Stimulated activated effector memory CD8-positive, alpha-beta T cell treated with anti-CD3 and anti-CD28 coated beads, Interleukin-12 subunit alpha, Interleukin-12 subunit beta, amount 100 ng/mL, for 72 hours (primary cell): ENCODE measurements at regions not wholly inside any gene's neighbourhood (a gene's known extent, or its start where the extent isn't known, plus 50 kb on each side); places are given as distances from the start of the nearest gene placed in this dataset.

ENCODE experiments used
- ATAC-seq: fragments of 150-1000 bp; cut with Tn5 transposase; 2 replicates; pipeline ENCODE4 v1.10.0; 2021
- DNase-seq, 2 donors: peaks; one replicate each; pipeline ENCODE4 v3.0.0; 2021 to 2022; ENCODE audit warnings: low spot score in 2 of 2
- H3K27ac Mint-ChIP-seq: one replicate; pipeline ENCODE4 v1.8.0; 2022; ENCODE audit warnings: mild to moderate bottlenecking, mixed read lengths
- H3K36me3 Mint-ChIP-seq: one replicate; pipeline ENCODE4 v1.8.0; 2022; ENCODE audit warnings: mild to moderate bottlenecking, mixed read lengths
- H3K4me1 Mint-ChIP-seq: one replicate; pipeline ENCODE4 v1.8.0; 2022; ENCODE audit warnings: mixed read lengths
- H3K4me3 Mint-ChIP-seq: one replicate; pipeline ENCODE4 v1.8.0; 2022; ENCODE audit warnings: mild to moderate bottlenecking, mixed read lengths
- H3K9me3 Mint-ChIP-seq: one replicate; pipeline ENCODE4 v1.8.0; 2022; ENCODE audit warnings: mixed read lengths

DNA sequence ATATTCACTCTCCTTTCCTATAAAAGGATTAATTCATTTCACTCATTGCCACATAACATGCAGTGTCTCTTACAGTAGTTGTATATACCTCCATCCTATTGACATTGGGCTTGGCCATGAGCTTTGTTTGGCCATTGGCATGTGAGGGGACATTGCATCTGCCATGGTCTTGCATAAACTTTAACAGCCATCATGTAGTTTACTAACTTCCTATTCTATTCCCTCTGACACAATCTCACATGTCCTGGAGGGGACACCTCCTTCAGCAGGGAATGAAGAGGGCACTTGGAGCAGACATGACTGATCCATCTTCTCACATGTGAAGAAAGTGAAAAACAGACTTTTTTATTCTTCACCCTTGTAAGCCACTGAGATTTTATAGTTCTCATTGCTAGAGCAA, 115.5 kb upstream of the MARCKS start:
- Mint-ChIP-seq H3K4me1 (no peaks in the 10 kb centered on the region), H3K4me3 (no peak overlapping the region), H3K36me3 (no peaks in the 10 kb centered on the region), H3K9me3 (no peaks in the 10 kb centered on the region), H3K27ac (no peak overlapping the region)
- DNase-seq (no peak), ATAC-seq (no peak)

DNA sequence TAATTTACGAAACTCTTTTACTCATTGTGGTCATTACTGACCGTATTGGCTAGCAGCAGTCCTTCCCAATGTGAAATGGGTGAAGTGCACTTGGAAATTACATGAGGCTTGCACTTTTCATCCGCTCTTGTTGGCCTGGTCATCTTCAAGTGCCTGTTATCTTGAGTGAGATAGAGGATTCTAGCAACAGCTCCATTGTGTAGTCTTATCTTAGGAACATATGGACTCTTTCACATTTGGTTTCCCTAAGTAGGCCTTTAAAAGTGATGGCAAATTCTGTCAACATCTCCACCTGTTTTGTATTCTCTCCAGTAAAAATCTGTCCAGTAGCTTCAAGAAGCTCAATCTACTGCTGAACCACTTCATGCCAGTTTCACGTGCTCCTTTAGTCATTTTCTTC, 114.8 kb upstream of the MARCKS start:
- Mint-ChIP-seq H3K36me3 (no peaks in the 10 kb centered on the region), H3K4me1 (no peaks in the 10 kb centered on the region), H3K4me3 (no peak overlapping the region), H3K9me3 (no peaks in the 10 kb centered on the region), H3K27ac (no peak overlapping the region)
- DNase-seq (no peak), ATAC-seq (no peak)

GRCh38 chr6:113744861-113745260, 112.3 kb upstream of the MARCKS start:
- H3K9me3 Mint-ChIP-seq = no peaks in the 10 kb centered on the region
- H3K4me1 Mint-ChIP-seq = no peaks in the 10 kb centered on the region
- no peak overlapping the region for H3K4me3 Mint-ChIP-seq
- no peak overlapping the region for H3K27ac Mint-ChIP-seq
- DNase-seq (no peak), ATAC-seq (no peak)
- no peaks in the 10 kb centered on the region for H3K36me3 Mint-ChIP-seq

- no peaks in the 10 kb centered on the region for H3K4me1 Mint-ChIP-seq
- ATAC-seq (no peak), DNase-seq (no peak)
- no peak overlapping the region for H3K27ac Mint-ChIP-seq
- H3K36me3 Mint-ChIP-seq = no peaks in the 10 kb centered on the region
- H3K4me3 Mint-ChIP-seq = no peak overlapping the region
- no peaks in the 10 kb centered on the region for H3K9me3 Mint-ChIP-seq
These were observed 106.8 kb upstream of the MARCKS start for GRCh38 chr6:113750151-113750855.

- Mint-ChIP-seq H3K27ac (no peak overlapping the region), H3K9me3 (no peaks in the 10 kb centered on the region), H3K4me3 (no peak overlapping the region), H3K4me1 (no peaks in the 10 kb centered on the region), H3K36me3 (no peaks in the 10 kb centered on the region)
- DNase-seq (no peak), ATAC-seq (no peak)
These were observed 102.9 kb upstream of the MARCKS start for GRCh38 chr6:113754291-113754690.

GRCh38 chr6:113755449-113756289, 101.5 kb upstream of the MARCKS start:
- ATAC-seq = no peak
- Mint-ChIP-seq H3K4me1 (no peaks in the 10 kb centered on the region), H3K4me3 (no peak overlapping the region), H3K27ac (no peak overlapping the region), H3K36me3 (no peaks in the 10 kb centered on the region), H3K9me3 (no peaks in the 10 kb centered on the region)
- DNase-seq = no peak

DNA sequence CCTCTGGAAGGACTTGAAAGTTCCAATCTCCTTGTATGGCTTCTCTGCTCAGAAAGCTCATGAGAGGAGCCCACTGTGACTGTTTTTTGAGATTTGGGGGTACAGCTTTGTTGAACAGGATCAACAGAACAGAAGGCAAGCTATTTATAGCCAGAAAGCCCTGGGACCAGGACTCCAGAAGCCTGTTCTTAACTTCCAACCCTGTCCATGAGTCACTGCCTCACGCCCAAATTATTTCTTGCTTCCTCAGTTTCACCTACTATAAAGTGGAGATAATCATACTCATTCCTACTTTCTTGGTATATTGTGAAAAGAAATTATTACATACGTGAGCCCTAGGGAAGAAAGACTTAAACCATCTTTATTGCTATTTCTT, 100.9 kb upstream of the MARCKS start:
- no peak overlapping the region for H3K4me3 Mint-ChIP-seq
- no peak for DNase-seq
- H3K4me1 Mint-ChIP-seq = no peaks in the 10 kb centered on the region
- no peaks in the 10 kb centered on the region for H3K36me3 Mint-ChIP-seq
- no peak overlapping the region for H3K27ac Mint-ChIP-seq
- no peaks in the 10 kb centered on the region for H3K9me3 Mint-ChIP-seq
- ATAC-seq = no peak

DNA sequence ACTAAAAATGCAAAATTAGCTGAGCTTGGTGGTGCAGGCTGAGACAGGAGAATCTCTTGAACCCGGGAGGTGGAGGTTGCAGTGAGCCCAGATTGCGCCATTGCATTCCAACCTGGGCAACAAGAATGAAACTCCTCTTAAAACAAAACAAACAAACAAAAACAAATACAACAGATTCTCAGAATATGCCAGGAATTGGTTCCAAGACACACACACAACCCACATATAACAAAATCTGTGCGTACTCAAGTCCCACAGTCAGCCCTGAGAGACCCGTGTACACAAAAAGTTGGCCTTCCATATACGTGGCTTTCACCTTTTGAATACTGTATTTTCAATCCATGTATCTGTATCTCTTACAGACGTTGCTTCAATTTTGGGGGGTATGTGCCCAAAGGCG, 98.9 kb upstream of the MARCKS start:
- ATAC-seq = no peak
- DNase-seq = no peak
- no peak overlapping the region for H3K4me3 Mint-ChIP-seq
- H3K4me1 Mint-ChIP-seq = no peaks in the 10 kb centered on the region
- H3K36me3 Mint-ChIP-seq = no peaks in the 10 kb centered on the region
- H3K9me3 Mint-ChIP-seq = no peaks in the 10 kb centered on the region
- H3K27ac Mint-ChIP-seq = no peak overlapping the region

GRCh38 chr6:113758826-113759574, 98.1 kb upstream of the MARCKS start:
- Mint-ChIP-seq H3K4me3 (no peak overlapping the region), H3K9me3 (no peaks in the 10 kb centered on the region), H3K4me1 (no peaks in the 10 kb centered on the region), H3K27ac (no peak overlapping the region), H3K36me3 (no peaks in the 10 kb centered on the region)
- DNase-seq (no peak), ATAC-seq (no peak)

GRCh38 chr6:113762641-113763040, 94.5 kb upstream of the MARCKS start:
- Mint-ChIP-seq H3K4me1 (no peaks in the 10 kb centered on the region), H3K9me3 (no peaks in the 10 kb centered on the region), H3K27ac (no peak overlapping the region), H3K4me3 (no peak overlapping the region), H3K36me3 (no peaks in the 10 kb centered on the region)
- ATAC-seq (no peak), DNase-seq (no peak)

GRCh38 chr6:113763311-113763766, 93.8 kb upstream of the MARCKS start:
- Mint-ChIP-seq H3K36me3 (no peaks in the 10 kb centered on the region), H3K4me3 (no peak overlapping the region), H3K4me1 (no peaks in the 10 kb centered on the region), H3K9me3 (no peaks in the 10 kb centered on the region), H3K27ac (no peak overlapping the region)
- ATAC-seq (no peak), DNase-seq (no peak)

DNA sequence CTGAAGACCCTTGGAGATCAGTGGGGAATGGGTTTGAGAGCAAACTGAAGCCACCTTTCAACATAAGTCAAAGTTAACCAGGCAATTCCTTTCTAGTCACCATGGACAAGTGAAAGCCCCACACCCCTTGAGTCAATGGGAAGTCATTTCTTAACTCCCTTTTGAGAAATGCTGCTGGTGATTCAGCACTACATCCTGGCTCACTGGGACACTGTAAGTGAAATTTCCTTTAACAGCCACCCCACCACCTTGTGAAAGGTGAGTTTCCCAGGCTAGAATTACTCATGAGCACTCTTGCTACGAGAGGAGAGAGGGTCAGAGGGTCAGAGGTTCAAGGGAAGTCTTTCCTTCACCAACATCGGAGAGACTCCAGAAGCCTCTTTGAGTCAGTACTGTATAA, 93.3 kb upstream of the MARCKS start:
- ATAC-seq (peak; percentile 71), DNase-seq (no peak)
- Mint-ChIP-seq H3K4me3 (no peak overlapping the region), H3K4me1 (no peaks in the 10 kb centered on the region), H3K9me3 (no peaks in the 10 kb centered on the region), H3K27ac (no peak overlapping the region), H3K36me3 (no peaks in the 10 kb centered on the region)

DNA sequence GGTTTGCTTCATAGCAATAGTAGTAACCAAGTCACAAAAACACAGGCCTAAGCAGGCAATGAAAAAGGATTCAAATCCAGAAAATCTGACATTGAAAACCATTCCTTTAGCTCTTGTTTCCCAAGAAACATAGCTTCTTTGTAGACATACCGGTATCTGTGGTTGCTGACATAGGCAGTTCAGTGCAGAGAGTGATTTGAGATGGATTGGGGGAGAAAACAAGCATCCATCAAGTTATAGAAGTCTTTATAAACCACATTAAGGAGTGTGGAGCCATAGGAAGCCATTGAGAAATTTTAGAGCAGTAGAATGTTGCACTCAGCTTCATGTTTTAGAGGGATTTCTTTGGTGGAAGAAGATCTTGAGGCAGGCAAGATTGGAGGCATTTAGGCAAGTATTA, 91.2 kb upstream of the MARCKS start:
- no peaks in the 10 kb centered on the region for H3K36me3 Mint-ChIP-seq
- no peak overlapping the region for H3K27ac Mint-ChIP-seq
- no peaks in the 10 kb centered on the region for H3K4me1 Mint-ChIP-seq
- no peaks in the 10 kb centered on the region for H3K9me3 Mint-ChIP-seq
- H3K4me3 Mint-ChIP-seq = no peak overlapping the region
- DNase-seq (no peak), ATAC-seq (no peak)

GRCh38 chr6:113767985-113768384, 89.2 kb upstream of the MARCKS start:
- Mint-ChIP-seq H3K36me3 (no peaks in the 10 kb centered on the region), H3K27ac (no peak overlapping the region), H3K4me1 (no peaks in the 10 kb centered on the region), H3K4me3 (no peak overlapping the region), H3K9me3 (no peaks in the 10 kb centered on the region)
- ATAC-seq (no peak), DNase-seq (no peak)

- Mint-ChIP-seq H3K27ac (no peak overlapping the region), H3K36me3 (no peaks in the 10 kb centered on the region), H3K9me3 (no peaks in the 10 kb centered on the region), H3K4me1 (no peaks in the 10 kb centered on the region), H3K4me3 (no peak overlapping the region)
- no peak for ATAC-seq
- DNase-seq = no peak
These were observed 84.2 kb upstream of the MARCKS start for GRCh38 chr6:113772961-113773360.
